Activated T-cell treated with anti-CD3 and anti-CD28 coated beads for 48 hours (primary cell): ENCODE measurements at regions not wholly inside any gene's neighbourhood (a gene's known extent, or its start where the extent isn't known, plus 50 kb on each side); places are given as distances from the start of the nearest gene placed in this dataset.
A peak's percentile ranks its signal among the peaks of the same experiment; 100 is the strongest.

Experiments
- DNase-seq: peaks from one replicate; pipeline ENCODE4 v3.0.0-alpha.2; 2020; ENCODE audit warnings: low read depth

GRCh38 chr13:53144826-53145225, 116.2 kb downstream of the OLFM4 start:
- no peak for DNase-seq

- no peak for DNase-seq
Observed at GRCh38 chr13:53150568-53150967, 122.0 kb downstream of the OLFM4 start.

DNA sequence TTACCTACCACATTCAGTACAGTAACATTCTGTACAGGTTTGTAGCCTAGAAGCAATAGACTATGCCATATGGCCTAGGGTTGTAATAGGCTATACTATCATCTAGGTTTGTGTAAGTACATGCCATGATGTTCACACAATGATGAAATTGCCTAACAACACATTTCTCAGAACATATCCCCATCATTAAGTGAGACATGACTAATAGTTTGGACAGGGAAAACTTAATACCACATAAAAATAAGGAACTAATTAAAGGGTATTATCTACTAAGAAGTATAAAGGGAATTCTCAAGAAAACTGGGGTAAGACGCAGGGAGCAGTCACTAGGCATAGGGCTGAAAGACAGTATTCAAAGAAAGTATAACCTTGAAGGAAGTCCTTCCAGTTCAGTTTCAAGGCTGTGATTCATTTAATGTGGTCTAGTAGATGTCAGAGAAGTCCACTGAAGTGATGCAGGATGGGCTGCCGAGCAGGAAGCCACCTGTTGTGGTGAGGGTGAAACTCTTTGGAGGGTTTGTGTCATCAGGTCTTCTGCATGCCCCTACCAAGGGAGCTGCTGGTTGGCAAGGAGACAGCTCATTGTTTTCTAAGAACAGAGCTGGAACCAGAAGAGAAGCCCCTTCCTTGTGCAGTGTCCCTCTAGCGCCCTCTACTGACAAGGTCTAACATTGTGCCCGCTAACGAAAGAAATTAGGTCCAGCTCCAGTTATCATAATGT, 122.9 kb downstream of the OLFM4 start:
- DNase-seq, result peak; percentile 12

DNA sequence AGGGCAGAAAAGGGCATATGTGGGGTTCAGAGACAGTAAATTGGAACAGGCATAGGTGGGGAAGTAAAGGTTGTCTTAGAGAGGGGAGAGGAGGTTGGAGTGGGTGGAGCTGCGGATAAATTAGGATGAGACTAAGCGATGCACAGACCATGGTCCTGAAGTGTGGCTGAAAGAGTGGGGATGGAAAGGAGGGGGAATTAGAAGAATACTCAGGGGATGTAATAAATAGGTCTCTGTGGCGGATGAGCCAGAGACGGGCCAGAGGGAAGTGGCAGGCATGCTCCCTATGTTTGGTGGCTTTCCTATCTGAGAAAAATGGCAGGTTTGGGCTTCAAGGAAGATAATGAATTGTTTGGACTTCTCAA, 123.4 kb downstream of the OLFM4 start:
- no peak for DNase-seq

DNA sequence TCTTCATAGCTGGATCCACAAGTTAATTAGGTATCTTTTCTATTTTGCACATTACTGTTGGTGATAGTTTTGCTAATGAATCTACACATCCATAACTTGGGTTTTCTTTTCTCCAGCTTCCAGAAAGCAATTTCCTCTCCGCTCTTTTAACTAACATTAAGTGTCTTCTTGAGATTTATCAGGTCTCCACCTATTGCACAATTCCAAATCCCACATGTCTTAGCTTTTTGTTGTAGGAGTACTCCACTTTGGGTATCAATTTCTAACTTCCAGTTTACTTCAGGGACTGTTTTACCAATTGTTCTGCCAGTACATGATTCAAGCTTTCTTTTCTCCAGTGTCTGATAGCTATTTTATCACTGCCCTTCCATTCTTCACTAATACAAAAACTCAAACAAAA, 129.6 kb downstream of the OLFM4 start:
- DNase-seq, result no peak

- no peak for DNase-seq
Observed at GRCh38 chr13:53159431-53159830, 130.8 kb downstream of the OLFM4 start.

- no peak for DNase-seq
Observed at GRCh38 chr13:53160211-53160610, 131.6 kb downstream of the OLFM4 start.

- DNase-seq, result no peak
Observed at GRCh38 chr13:53161251-53161650, 132.6 kb downstream of the OLFM4 start.

DNA sequence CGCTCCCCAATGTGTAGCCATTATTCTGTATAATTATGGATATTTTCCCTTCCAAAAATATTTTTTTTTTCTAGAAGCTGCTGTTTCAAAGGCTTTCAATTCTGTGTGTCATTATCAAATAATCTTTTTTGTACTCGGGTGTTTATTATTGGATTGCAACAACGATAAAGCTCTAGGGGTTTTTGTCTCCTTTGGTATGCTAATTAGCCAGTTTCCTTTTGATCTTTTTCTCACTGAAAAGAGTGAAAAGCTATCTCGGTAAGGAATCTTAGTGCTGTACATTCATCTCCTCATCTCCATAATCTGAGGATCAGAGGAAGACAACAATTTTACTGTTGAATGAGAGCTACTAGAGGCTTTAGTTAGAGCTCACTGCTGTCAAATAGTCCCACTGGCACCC, 136.6 kb downstream of the OLFM4 start:
- DNase-seq, result no peak

DNA sequence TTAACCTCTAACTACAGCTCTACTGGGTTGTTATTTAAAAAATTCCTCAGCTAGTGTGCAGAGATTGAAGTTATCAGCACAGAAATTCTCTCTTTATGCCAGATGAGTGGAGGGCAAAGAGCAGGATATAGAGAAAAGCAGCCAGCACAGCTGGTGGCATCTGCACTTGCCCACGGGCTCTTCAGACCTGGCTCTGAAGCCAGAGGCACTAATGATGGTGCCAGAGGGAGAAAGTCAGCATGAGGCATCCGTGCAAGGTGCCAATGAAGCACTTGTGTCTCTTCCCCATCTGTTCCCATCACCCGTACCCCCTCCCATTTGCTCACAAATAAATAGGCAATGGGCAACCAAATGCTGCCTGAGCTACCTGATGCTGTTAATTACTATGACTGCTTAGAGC, 138.9 kb downstream of the OLFM4 start:
- DNase-seq, result no peak

DNA sequence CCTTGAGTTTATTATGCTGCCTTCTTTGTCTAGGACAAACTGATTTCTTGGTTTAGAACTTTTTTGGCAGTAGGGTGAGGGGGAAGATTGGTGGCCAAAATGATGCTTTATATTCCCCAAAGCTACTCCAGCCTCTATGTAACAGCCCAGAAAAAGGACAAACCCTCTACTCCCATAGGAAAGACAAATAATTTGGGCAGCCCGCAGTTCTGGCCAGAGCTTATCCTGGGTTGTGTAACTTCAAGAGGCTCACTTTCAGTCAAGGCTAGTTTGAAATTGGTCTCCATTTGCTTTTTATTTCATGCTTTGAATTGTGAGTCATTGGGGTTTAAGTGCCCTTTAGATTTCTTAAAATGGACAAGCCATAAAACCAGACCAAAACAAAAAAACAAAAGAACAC, 142.3 kb downstream of the OLFM4 start:
- no peak for DNase-seq

DNA sequence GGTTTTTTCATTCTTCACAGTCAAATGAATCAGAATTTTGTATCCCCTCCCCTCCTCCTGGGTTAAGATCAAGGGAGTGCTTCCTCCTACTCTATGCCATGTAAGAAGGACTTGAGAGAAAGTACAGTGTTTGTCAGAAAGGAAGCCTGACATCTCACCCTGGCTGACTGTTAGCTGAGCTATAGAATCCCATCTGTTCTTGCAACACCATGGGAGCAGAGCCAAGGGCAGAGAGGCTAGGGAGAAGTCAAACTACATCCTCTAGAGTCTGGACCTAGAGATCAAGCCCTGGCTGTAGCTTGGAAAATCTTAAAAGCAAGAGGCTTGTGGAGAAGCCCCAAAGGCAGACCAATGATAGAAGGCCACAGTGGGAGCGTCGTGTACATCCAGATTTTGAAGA, 145.9 kb downstream of the OLFM4 start:
- no peak for DNase-seq

DNA sequence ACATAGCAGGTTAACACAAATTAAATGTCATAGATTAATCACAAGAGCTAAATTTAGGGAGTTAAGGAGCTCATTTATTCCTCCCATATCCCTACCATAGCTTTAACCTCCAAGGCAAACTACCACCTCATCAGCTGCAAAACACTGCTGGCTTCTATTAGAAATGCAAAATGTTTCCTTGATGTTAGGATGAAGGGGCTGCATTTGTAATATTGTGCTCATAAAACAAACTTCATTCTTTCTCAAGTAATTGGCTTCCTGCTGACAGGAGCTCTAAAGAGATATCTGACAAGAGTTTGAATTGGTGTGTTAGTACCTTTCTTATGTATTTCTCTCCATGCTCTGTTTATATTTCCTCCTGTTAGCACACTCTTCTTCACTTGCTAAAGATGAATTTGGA, 152.1 kb downstream of the OLFM4 start:
- DNase-seq, result no peak

GRCh38 chr13:53182724-53183123, 154.1 kb downstream of the OLFM4 start:
- DNase-seq, result no peak

DNA sequence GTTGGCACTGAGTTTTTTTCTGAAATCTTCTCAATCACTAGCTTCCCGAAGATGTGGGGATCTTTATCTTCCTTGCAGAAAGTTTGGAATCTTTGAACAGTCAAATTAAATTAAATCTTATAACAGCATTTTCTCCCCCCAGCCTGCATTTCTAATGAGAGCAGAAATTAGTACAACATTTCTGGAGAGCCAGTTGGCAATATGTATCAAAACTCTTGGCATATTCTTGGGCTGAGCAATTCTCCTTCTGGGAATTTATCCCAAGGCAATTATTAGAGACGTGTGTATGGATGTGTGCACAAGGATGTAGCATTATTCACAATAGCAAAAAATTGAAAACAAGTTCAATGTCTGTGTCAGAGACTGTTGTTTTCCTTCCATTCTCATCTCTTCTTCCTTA, 159.5 kb downstream of the OLFM4 start:
- no peak for DNase-seq

- no peak for DNase-seq
Observed at GRCh38 chr13:53189162-53189561, 160.5 kb downstream of the OLFM4 start.

DNA sequence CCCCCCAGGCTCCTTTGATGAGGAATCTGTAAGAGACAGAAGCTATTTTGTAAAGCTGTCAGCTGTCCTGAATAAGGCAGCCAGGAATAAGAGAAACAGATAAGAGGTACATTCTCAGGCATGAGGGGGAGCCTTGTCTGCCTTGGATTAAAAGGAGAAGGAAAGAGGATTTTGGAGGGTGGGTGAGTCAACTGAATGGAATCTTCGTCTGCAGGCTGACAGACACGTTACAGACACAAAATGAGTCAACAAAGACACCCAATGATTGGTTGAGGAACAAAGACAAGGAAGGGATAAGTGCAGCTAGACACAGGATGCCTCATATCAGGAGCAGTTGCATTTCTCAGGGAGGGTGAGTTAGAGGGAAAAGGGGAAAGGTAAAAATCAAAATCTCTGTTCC, 162.5 kb downstream of the OLFM4 start:
- DNase-seq, result no peak

GRCh38 chr13:53197424-53197823, 168.8 kb downstream of the OLFM4 start:
- DNase-seq, result no peak

DNA sequence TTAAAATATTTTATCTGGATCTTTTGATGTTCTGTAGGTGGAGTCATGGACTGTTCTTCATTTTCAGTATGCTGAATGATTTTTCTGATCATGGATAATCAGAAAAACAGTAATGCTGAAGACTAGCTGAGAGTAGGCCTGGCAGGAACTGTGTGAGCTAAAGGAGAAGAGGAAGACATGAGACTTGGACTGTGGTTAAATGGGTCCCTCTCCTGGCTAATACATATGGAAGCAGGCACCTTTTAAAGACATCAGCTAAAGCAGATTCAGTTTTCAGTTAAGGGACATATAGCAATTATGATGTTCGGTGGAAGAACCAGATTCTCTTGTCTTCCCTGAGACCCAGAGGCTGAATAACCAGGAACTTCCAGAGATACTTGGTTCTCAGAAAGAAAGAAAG, 169.4 kb downstream of the OLFM4 start:
- no peak for DNase-seq

- DNase-seq, result no peak
Observed at GRCh38 chr13:53198736-53199135, 170.1 kb downstream of the OLFM4 start.

- DNase-seq, result no peak
Observed at GRCh38 chr13:53200075-53200474, 171.5 kb downstream of the OLFM4 start.

DNA sequence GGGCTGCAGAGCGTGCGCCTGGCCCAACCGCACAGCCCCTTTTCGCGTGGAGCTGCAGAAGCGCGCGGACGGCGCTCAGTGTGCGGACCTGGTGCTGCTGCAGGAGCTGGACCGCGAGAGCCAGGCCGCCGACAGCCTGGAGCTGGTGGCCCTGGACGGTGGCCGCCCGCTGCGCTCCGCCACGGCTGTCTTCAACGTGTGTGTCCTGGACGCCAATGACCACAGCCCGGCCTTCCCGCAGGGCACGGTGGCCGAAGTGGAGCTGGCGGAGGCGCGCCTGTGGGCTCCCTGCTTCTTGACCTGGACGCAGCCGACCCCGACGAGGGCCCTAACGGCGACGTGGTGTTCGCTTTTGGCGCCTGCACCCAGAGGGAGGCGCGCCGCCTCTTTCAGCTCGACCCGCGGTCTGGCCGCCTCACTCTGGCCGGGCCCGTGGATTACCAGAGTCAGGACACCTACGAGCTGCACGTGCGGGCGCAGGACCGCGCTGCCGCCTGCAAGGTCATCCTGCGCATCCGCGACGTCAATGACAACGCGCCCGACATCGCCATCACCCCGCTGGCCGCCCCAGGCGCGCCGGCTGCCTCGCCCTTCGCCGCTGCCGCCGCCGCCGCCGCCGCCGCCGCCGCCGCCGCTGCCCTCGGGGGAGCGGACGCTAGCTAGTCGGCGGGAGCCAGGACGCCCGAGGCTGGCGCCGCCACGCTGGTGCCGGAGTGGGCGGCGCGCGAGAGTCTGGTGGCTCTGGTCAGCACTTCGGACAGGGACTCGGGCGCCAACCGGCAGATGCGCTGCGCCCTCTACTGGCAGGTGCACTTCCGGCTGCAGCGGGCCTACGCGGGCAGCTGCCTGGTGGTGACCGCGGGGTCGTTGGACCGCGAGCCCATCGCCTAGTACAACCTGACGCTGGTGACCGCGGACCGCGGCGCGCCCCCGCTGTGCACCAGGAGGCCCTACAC, 172.2 kb downstream of the OLFM4 start:
- peak; percentile 10 for DNase-seq

DNA sequence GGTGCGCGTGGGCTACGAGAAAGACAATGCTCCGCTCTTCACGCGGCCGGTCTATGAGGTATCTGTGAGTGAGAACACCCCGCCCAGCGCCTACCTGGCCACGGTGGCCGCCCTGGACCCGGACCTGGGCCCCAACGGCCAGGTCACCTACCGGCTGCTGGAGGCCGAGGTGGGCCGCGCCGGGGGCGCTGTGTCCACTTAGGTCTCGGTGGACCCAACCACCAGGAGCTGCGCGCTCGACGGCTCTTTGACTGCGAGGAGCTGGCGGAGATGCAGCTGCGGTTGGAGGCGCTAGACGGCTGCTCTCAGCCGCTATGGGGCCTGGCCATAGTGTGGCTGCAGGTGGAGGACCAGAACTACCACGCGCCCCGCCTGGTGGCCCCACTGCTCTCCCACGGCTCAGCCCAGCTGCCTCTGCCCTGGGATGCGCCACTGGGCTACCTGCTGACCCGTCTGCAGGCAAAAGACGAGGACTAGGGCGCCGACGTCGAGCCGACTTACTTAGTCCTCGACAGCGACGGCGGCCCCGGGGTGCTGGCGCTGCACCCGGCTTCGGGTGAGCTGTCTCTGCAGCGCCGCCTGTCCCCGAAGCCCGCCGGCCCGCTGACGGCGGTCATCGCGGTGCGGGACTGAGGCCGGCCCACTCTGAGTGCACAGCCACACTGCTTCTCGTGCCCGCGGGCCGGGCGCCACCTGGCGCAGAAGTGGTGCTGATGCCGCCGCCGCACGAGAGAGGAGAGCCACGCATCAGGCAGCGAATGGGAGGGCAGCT, 173.0 kb downstream of the OLFM4 start:
- no peak for DNase-seq
